Gastroesophageal sphincter (tissue), 4 donors: ENCODE measurements at regions not wholly inside any gene's neighbourhood (a gene's known extent, or its start where the extent isn't known, plus 50 kb on each side); places are given as distances from the start of the nearest gene placed in this dataset.

Experiments used
- ATAC-seq: fragments of 150-250 bp; one replicate; pipeline ENCODE4 v1.9.1; 2016; ENCODE audit warnings: mild to moderate bottlenecking, moderate library complexity
- H3K27ac ChIP-seq, 4 donors: fragments of 200-600 bp; sonication (generic) in 3 of 4; 1 replicate in 3 of 4; 2 replicates in 1 of 4; pipeline ENCODE4 v1.5.1; 2016 to 2019
- H3K27me3 ChIP-seq: fragments of 200-600 bp; sonication (generic); one replicate; pipeline ENCODE4 v1.5.1; 2019
- H3K36me3 ChIP-seq, 2 donors: fragments of 200-600 bp; sonication (generic); one replicate each; pipeline ENCODE4 v1.5.1; 2019; ENCODE audit warnings: control low read depth in 1 of 2
- H3K4me1 ChIP-seq, 3 donors: fragments of 200-600 bp; sonication (generic); 1 replicate in 2 of 3; 2 replicates in 1 of 3; pipeline ENCODE4 v1.5.1; 2016 to 2019; ENCODE audit warnings: control low read depth in 2 of 3
- H3K4me3 ChIP-seq, 2 donors: fragments of 200-600 bp; sonication (generic); one replicate each; pipeline ENCODE4 v1.5.1; 2019; ENCODE audit warnings: mild to moderate bottlenecking in 1 of 2, moderate library complexity in 1 of 2
- H3K9me3 ChIP-seq, 3 donors: fragments of 200-600 bp; sonication (generic); one replicate each; pipeline ENCODE4 v1.5.1; 2017 to 2019; ENCODE audit warnings: control low read depth in 2 of 3
- CTCF ChIP-seq, 4 experiments: fragments of 200-600 bp in 2 of 4; fragments of 450-650 bp in 2 of 4; sonication (generic) in 1 of 4; IDR thresholded peaks; one replicate each; pipeline ENCODE4 v1.5.1; 2017 to 2019; ENCODE audit warnings: antibody characterized with exemption in 4 of 4, mild to moderate bottlenecking in 2 of 4, moderate library complexity in 2 of 4
- EP300 ChIP-seq: sonication (generic); formaldehyde crosslinking; IDR thresholded peaks from one replicate; pipeline ENCODE4 v1.6.1; 2017; ENCODE audit warnings: antibody characterized with exemption, mild to moderate bottlenecking
- POLR2A ChIP-seq, 2 donors: fragments of 450-650 bp; IDR thresholded peaks; one replicate each; pipeline ENCODE4 v1.6.1; 2017; ENCODE audit warnings: antibody characterized with exemption in 2 of 2, mild to moderate bottlenecking in 2 of 2, moderate library complexity in 1 of 2
- POLR2AphosphoS5 ChIP-seq: sonication (generic); formaldehyde crosslinking; IDR thresholded peaks from one replicate; pipeline ENCODE4 v1.6.1; 2017; ENCODE audit warnings: antibody characterized with exemption
- WGBS, 2 donors: methylation state at CpG; one replicate each; pipeline ENCODE4 v1.1.5; 2018; ENCODE audit warnings: low coverage in 1 of 2; 5-methylcytosine and 5-hydroxymethylcytosine counted together

GRCh38 chr1:81217058-81217457, 583.7 kb upstream of the ADGRL2 start:
- Histone ChIP-seq H3K27ac (no peak overlapping the region), H3K4me3 (no peak overlapping the region)
- TF ChIP-seq EP300: no peak
- TF ChIP-seq CTCF (IDR thresholded peaks at IDR 0.05): no peak
- no peak for TF ChIP-seq POLR2AphosphoS5
- TF ChIP-seq POLR2A (IDR thresholded peaks at IDR 0.05): no peak

DNA sequence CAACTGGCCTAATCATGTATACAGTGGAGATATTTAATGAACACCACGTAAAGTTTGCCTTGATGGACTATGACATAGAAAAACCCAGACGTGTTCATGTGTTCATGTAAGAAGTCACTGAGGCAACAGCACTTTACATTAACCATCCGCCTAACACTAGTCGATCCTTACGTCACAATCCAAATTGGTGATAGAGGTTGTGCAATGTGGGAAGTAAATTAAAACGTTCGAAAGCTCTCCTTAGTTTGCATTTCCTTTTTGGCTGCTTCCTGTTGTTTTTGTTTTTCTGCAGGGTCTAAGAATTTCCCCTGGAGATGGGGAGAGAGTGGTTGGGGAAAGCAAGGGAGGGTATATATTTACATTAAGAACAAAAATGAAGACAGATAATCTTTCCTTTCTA, 587.5 kb upstream of the ADGRL2 start:
- ATAC-seq: no peak
- Histone ChIP-seq H3K4me3 (no peak overlapping the region), H3K4me1 (no peaks in the 10 kb centered on the region), H3K36me3 (no peaks in the 10 kb centered on the region), H3K27ac (no peak overlapping the region), H3K9me3 (no peaks in the 10 kb centered on the region), H3K27me3 (no peaks in the 10 kb centered on the region)
- TF ChIP-seq POLR2AphosphoS5: no peak
- TF ChIP-seq EP300: no peak
- no peak for TF ChIP-seq POLR2A (IDR thresholded peaks at IDR 0.05)
- TF ChIP-seq CTCF (IDR thresholded peaks at IDR 0.05): no peak
- WGBS, 2 donors: 67 to 69% methylated on average over 7 of the region's 7 CpGs

More at GRCh38 chr1:81217058-81217457, 583.7 kb upstream of the ADGRL2 start:
- WGBS, 2 donors: 83 to 89% methylated on average over 1 of the region's 1 CpG
- Histone ChIP-seq H3K27me3 (no peaks in the 10 kb centered on the region), H3K9me3 (no peaks in the 10 kb centered on the region), H3K4me1 (no peaks in the 10 kb centered on the region), H3K36me3 (no peaks in the 10 kb centered on the region)
- ATAC-seq: no peak

DNA sequence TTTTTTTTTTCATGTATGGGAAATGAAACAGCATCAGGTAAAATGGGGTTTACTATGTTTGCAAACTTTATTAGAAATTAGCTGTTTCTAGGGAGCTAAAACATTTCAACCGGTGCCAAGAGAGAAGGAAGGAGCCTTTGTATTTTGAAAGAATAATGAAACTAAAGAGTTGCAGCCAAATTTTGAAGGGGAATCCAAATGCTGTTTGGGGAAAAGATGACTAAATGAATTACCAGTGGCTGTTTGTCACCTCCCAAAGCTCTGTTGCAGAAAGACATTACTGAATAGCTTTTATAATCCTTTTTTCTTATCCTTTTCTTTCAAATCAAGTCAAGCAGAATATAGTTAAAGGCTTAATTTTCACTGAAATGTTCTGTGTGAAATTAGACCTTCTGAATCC, 591.3 kb upstream of the ADGRL2 start:
- Histone ChIP-seq H3K27me3 (no peaks in the 10 kb centered on the region), H3K4me3 (no peak overlapping the region), H3K9me3 (no peaks in the 10 kb centered on the region), H3K27ac (no peak overlapping the region), H3K36me3 (no peaks in the 10 kb centered on the region), H3K4me1 (no peaks in the 10 kb centered on the region)
- 0 to 53% methylated on average over 1 of the region's 1 CpG for WGBS, 2 donors
- no peak for ATAC-seq
- TF ChIP-seq CTCF (IDR thresholded peaks at IDR 0.05) (no peak), POLR2AphosphoS5 (no peak), EP300 (no peak), POLR2A (IDR thresholded peaks at IDR 0.05) (no peak)

DNA sequence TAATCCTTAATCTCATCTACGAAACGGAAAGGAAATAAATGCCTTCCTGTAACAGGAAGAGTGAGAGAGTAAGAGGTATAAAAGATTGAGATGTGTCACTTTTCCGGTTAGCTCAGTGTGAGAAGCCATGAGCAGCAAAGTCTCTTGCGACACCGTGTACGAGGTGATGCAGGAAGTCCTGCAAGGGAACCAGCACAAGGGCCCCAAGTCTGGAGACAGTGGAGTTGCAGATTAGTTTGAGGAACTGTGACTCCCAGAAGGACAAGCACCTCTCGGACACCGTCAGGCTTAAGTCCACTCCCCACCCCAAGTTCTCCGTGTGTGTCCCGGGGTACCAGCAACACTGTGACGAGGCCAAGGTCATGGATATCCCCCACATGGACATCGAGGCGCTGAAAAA, 592.3 kb upstream of the ADGRL2 start:
- Histone ChIP-seq H3K36me3 (no peaks in the 10 kb centered on the region), H3K4me3 (no peak overlapping the region), H3K27me3 (no peaks in the 10 kb centered on the region), H3K27ac (no peak overlapping the region), H3K4me1 (no peaks in the 10 kb centered on the region), H3K9me3 (no peaks in the 10 kb centered on the region)
- no peak for TF ChIP-seq POLR2A (IDR thresholded peaks at IDR 0.05)
- no peak for TF ChIP-seq CTCF (IDR thresholded peaks at IDR 0.05)
- TF ChIP-seq EP300: no peak
- no peak for TF ChIP-seq POLR2AphosphoS5
- no peak for ATAC-seq
- WGBS, 2 donors: 79 to 83% methylated on average over 6 of the region's 13 CpGs

DNA sequence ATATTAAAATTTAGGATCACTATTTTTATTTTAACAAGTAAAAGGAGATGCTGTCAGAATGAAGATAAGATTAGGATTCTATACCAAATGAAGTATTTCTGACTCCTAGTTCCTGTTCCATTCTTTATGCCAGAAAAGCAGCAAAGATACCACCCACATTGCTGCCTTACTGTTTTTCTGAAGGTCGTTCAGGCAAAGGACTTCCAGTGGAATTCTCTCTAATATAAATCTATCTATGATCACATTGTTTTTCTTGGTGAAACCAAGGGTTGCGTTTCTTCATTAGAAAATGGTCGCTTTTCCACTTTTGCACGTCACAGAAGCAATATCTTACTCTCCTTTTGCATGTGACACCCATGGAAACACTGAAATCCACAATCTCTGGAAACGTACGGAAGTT, 594.8 kb upstream of the ADGRL2 start:
- Histone ChIP-seq H3K36me3 (no peaks in the 10 kb centered on the region), H3K4me3 (no peak overlapping the region), H3K27ac (no peak overlapping the region), H3K9me3 (no peaks in the 10 kb centered on the region), H3K27me3 (no peaks in the 10 kb centered on the region), H3K4me1 (no peaks in the 10 kb centered on the region)
- TF ChIP-seq POLR2A (IDR thresholded peaks at IDR 0.05): no peak
- TF ChIP-seq CTCF (IDR thresholded peaks at IDR 0.05): no peak
- no peak for TF ChIP-seq POLR2AphosphoS5
- 56 to 80% methylated on average over 6 of the region's 6 CpGs for WGBS, 2 donors
- no peak for ATAC-seq
